Right lobe of liver (tissue), 6 donors: ENCODE measurements at regions not wholly inside any gene's neighbourhood (a gene's known extent, or its start where the extent isn't known, plus 50 kb on each side); places are given as distances from the start of the nearest gene placed in this dataset.

Experiments used
- ATAC-seq, 4 donors: fragments of 200-7000 bp; cut with Tn5 transposase; one replicate each; pipeline ENCODE4 v1.9.1; 2020; ENCODE audit warnings: mild to moderate bottlenecking in 4 of 4, moderate library complexity in 4 of 4
- DNase-seq, 3 donors: peaks; one replicate each; pipeline ENCODE4 v3.0.0-alpha.2; 2020
- H3K27ac ChIP-seq, 3 donors: fragments of 200-600 bp; one replicate each; pipeline ENCODE4 v1.8.0; 2022
- H3K27me3 ChIP-seq, 2 donors: fragments of 200-600 bp; one replicate each; pipeline ENCODE4 v1.8.0; 2022
- H3K36me3 ChIP-seq, 4 donors: fragments of 200-600 bp; sonication (generic) in 1 of 4; one replicate each; pipeline versions ENCODE4 v1.5.1 to v1.8.0; 2017 to 2022; ENCODE audit warnings: control low read depth in 1 of 4
- H3K4me1 ChIP-seq, 4 donors: fragments of 200-600 bp; sonication (generic) in 1 of 4; one replicate each; pipeline versions ENCODE4 v1.5.1 to v1.8.0; 2017 to 2022; ENCODE audit warnings: control low read depth in 1 of 4
- H3K4me3 ChIP-seq, 3 donors: fragments of 200-600 bp; one replicate each; pipeline ENCODE4 v1.8.0; 2022
- H3K9me3 ChIP-seq, 4 donors: fragments of 200-600 bp; sonication (generic) in 1 of 4; one replicate each; pipeline versions ENCODE4 v1.5.1 to v1.8.0; 2017 to 2022; ENCODE audit warnings: control low read depth in 1 of 4
- POLR2A ChIP-seq: fragments of 450-650 bp; IDR thresholded peaks from one replicate; pipeline ENCODE4 v1.6.1; 2017; ENCODE audit warnings: antibody characterized with exemption, mild to moderate bottlenecking
- WGBS: methylation state at CpG from one replicate; pipeline ENCODE4 v1.1.6; 2018; ENCODE audit warnings: low coverage, low lambda C conversion rate; ENCODE audit not compliant: insufficient coverage; ENCODE audit errors: missing lambda C conversion rate; 5-methylcytosine and 5-hydroxymethylcytosine counted together
- intact Hi-C, 2 donors: fragments of 100-400 bp; cut with DNase I; formaldehyde crosslinking; loops; one replicate each; pipeline versions ENCODE4 v1.11.2 to v1.14.1; 2022
- TF ChIP-seq, protein P1 (sequence below), 4 donors: fragments of 200-600 bp in 3 of 4; fragments of 450-650 bp in 1 of 4; IDR thresholded peaks; one replicate each; pipeline versions ENCODE4 v1.5.1 to v1.8.0; 2016 to 2022; ENCODE audit warnings: antibody characterized with exemption in 4 of 4, mild to moderate bottlenecking in 2 of 4
- donor health status: DM: no; HTN: yes; CAD: no.
- donor health status: DM: no; HTN: no; CAD: no.
- donor health status: DM: no; HTN: no; CAD: no.
- donor health status: DM: no; HTN: yes; CAD: no.
- donor health status: DM: no; HTN: yes; CAD: no.

DNA sequence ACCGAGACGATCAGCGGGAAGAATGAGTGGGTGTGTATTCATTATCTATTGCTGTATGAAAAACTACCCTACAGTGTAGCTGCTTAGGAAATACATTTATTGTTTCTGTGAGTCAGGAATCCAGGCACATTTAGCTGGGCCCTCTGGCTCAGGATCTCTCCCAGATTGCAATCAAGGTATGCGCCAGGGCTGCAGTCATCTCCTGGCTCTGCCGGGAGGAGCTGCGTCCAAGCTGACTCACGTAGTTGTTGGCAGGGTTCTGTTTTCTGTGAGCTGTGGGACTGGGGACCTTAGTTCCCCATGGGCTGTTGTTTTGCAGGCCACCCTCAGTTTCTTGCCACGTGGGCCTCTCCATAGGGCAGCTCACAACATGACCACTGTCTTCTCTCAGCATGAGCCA, 68.2 kb upstream of the FUCA2 start:
- TF ChIP-seq, protein P1, sequence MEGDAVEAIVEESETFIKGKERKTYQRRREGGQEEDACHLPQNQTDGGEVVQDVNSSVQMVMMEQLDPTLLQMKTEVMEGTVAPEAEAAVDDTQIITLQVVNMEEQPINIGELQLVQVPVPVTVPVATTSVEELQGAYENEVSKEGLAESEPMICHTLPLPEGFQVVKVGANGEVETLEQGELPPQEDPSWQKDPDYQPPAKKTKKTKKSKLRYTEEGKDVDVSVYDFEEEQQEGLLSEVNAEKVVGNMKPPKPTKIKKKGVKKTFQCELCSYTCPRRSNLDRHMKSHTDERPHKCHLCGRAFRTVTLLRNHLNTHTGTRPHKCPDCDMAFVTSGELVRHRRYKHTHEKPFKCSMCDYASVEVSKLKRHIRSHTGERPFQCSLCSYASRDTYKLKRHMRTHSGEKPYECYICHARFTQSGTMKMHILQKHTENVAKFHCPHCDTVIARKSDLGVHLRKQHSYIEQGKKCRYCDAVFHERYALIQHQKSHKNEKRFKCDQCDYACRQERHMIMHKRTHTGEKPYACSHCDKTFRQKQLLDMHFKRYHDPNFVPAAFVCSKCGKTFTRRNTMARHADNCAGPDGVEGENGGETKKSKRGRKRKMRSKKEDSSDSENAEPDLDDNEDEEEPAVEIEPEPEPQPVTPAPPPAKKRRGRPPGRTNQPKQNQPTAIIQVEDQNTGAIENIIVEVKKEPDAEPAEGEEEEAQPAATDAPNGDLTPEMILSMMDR (IDR thresholded peaks at IDR 0.05): no peak
- TF ChIP-seq POLR2A: no peak
- Histone ChIP-seq H3K36me3 (no peaks in the 10 kb centered on the region), H3K27me3 (no peaks in the 10 kb centered on the region), H3K9me3 (no peaks in the 10 kb centered on the region), H3K4me3 (no peak overlapping the region), H3K27ac (no peak overlapping the region), H3K4me1 (peaks cover 0 to 17% (median 0%) of the 10 kb centered on the region in 4 donors)
- DNase-seq: peak in 1 of 3 donors; percentile 69
- 84% methylated on average over 7 of the region's 8 CpGs for WGBS
- intact Hi-C loops: loop anchor here in 1 of 2 donors (5.0 kb wide), 1 partner anchor 433 kb away; no protein-coding TSS in a partner anchor
- ATAC-seq: peak in 1 of 4 donors; percentile 58

DNA sequence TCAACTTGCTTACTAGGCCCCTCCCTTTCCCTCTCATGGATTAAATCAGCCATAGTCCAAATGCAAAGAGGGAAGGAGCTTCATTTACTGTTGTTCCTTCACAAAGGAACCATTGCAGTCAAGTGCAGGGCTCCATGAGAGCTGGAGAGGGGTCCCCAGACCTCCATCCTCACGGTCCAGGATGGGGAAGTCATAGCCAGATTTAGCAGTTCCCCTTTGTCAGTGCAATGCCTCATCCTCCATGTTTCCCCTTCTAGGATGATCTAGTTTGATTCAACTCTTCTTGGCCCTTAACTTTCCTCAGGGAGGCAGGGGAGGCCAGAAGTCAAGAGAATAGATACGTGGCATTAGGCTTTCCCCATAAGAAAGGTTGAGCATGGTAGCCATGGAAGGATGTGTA, 66.5 kb upstream of the FUCA2 start:
- intact Hi-C loops: loop anchor here in 1 of 2 donors (5.0 kb wide), 1 partner anchor 434 kb away; no protein-coding TSS in a partner anchor
- TF ChIP-seq POLR2A: no peak
- TF ChIP-seq, protein P1 (IDR thresholded peaks at IDR 0.05): no peak
- WGBS: 50% methylated on average over 2 of the region's 2 CpGs
- DNase-seq (no peak), ATAC-seq (no peak)
- no peak overlapping the region for H3K27ac ChIP-seq
- no peak overlapping the region for H3K4me3 ChIP-seq
- peaks cover 0 to 12% (median 0%) of the 10 kb centered on the region in 4 donors for H3K4me1 ChIP-seq
- no peaks in the 10 kb centered on the region for H3K36me3 ChIP-seq
- H3K27me3 ChIP-seq: no peaks in the 10 kb centered on the region
- no peaks in the 10 kb centered on the region for H3K9me3 ChIP-seq

GRCh38 chr6:143575901-143576426, 64.4 kb upstream of the FUCA2 start:
- 67% methylated on average over 6 of the region's 6 CpGs for WGBS
- Histone ChIP-seq H3K36me3 (no peaks in the 10 kb centered on the region), H3K9me3 (no peaks in the 10 kb centered on the region), H3K4me3 (no peak overlapping the region), H3K4me1 (no peaks in the 10 kb centered on the region), H3K27me3 (no peaks in the 10 kb centered on the region), H3K27ac (no peak overlapping the region)
- ATAC-seq: no peak
- TF ChIP-seq POLR2A: no peak
- TF ChIP-seq, protein P1 (IDR thresholded peaks at IDR 0.05): no peak
- DNase-seq: no peak
- intact Hi-C loops: loop anchor here in 1 of 2 donors (5.0 kb wide), 1 partner anchor 436 kb away; no protein-coding TSS in a partner anchor

DNA sequence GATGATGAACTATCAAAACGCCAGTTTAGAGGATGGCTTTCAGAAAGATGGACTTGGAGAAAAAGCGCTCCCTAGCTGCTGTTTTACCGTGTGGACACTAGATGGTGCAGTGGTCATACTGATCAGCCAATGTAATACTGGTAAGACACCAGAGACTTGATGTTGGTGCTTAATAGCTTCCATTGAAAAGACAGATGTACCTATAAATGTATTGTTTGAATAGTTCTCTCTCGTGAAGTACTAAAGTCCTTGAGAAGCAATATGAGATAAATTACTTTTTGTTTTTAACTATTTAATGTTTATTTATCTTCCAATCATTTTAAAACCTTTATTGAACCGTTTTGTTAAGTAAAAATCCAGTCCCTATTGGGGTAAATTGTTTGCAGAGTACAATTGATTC, 63.9 kb upstream of the FUCA2 start:
- 0% methylated on average over 5 of the region's 5 CpGs for WGBS
- H3K36me3 ChIP-seq: no peaks in the 10 kb centered on the region
- TF ChIP-seq, protein P1 (IDR thresholded peaks at IDR 0.05): peak; percentile 84 to 97 (median 89)
- TF ChIP-seq POLR2A: no peak
- H3K4me1 ChIP-seq: no peaks in the 10 kb centered on the region
- no peak overlapping the region for H3K27ac ChIP-seq
- intact Hi-C loops: loop anchor here in 1 of 2 donors (5.0 kb wide), 1 partner anchor 437 kb away; no protein-coding TSS in a partner anchor
- peak; percentile 94 to 99 (median 98) for ATAC-seq
- no peak overlapping the region for H3K4me3 ChIP-seq
- DNase-seq: peak in 1 of 3 donors; percentile 58
- no peaks in the 10 kb centered on the region for H3K27me3 ChIP-seq
- H3K9me3 ChIP-seq: no peaks in the 10 kb centered on the region
